ENCODE measurements at regions not wholly inside any gene's neighbourhood (a gene's known extent, or its start where the extent isn't known, plus 50 kb on each side); places are given as distances from the start of the nearest gene placed in this dataset.

DNA sequence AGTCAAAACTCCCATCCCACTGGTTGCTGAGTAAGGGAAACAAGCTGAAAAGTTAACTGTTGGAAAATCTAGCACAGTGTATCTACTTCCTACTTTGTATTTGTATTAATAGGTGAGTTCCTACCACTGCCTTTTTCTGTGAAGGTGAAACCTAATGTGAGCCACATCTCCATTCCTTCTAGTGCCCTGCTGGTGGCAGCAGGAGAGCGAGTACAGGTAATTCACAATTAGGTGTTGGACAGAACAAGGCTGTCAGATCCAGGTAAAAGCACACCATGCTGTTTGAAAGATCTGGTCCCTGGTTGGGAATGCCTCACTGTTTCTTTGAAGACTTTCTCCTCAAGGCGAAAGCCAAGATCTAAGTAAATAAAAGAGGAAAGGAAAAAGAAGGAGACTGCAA, 528.4 kb downstream of the PKHD1 start:
- no peak for FAIRE-seq

DNA sequence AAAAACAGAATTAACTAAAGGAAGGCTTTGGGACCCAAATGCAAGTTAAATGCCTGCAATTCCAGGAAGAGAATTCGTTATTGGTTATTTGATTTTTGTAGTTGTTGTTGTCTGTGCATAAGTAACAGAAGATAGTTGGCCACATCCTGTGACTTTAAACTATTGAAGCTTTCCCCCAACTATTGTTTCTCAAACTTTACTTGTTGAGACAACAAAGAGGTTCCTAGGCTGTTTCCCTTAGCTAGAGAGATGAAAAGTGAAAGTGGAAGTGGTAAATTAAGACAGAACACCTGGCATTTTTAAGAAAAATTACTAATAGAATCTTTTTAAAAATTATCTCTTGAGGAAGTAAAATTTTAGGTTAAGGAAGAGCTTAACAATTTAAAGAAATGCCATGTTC, 525.2 kb downstream of the PKHD1 start:
- no peak for FAIRE-seq
